Smooth muscle cell (in vitro differentiated cells): ENCODE measurements at regions not wholly inside any gene's neighbourhood (a gene's known extent, or its start where the extent isn't known, plus 50 kb on each side); places are given as distances from the start of the nearest gene placed in this dataset.

ENCODE experiments used
- DNase-seq: peaks from one replicate; lab custom pipeline; 2025; ENCODE audit not compliant: unreplicated experiment; lab: John Stamatoyannopoulos, UW
- H2AFZ ChIP-seq: fragments of 200-600 bp; sonication (generic); 2 replicates; pipeline ENCODE4 v1.6.0; 2016; ENCODE audit warnings: antibody characterized with exemption, low read depth, mild to moderate bottlenecking
- H3F3A ChIP-seq: fragments of 200-600 bp; sonication (generic); 2 replicates; pipeline ENCODE4 v1.6.0; 2017; ENCODE audit warnings: antibody characterized with exemption, low read depth
- H3K27ac ChIP-seq: fragments of 200-600 bp; sonication (generic); 2 replicates; pipeline ENCODE4 v1.5.1; 2016; ENCODE audit warnings: low read depth, mild to moderate bottlenecking
- H3K27me3 ChIP-seq: fragments of 200-600 bp; sonication (generic); 2 replicates; pipeline ENCODE4 v1.6.1; 2016; ENCODE audit warnings: low read depth, mild to moderate bottlenecking
- H3K36me3 ChIP-seq: fragments of 200-600 bp; sonication (generic); 2 replicates; pipeline ENCODE4 v1.5.1; 2016; ENCODE audit warnings: low read depth
- H3K4me1 ChIP-seq: fragments of 200-600 bp; sonication (generic); 2 replicates; pipeline ENCODE4 v1.5.1; 2016; ENCODE audit warnings: low read depth
- H3K4me2 ChIP-seq: fragments of 200-600 bp; sonication (generic); 2 replicates; pipeline ENCODE4 v1.6.0; 2016; ENCODE audit warnings: mild to moderate bottlenecking
- H3K4me3 ChIP-seq: fragments of 200-600 bp; sonication (generic); 2 replicates; pipeline ENCODE4 v1.5.1; 2016; ENCODE audit warnings: mild to moderate bottlenecking
- H3K79me2 ChIP-seq: fragments of 200-600 bp; sonication (generic); 2 replicates; pipeline ENCODE4 v1.6.0; 2016; ENCODE audit warnings: low read depth, mild to moderate bottlenecking
- H3K9ac ChIP-seq: fragments of 200-600 bp; sonication (generic); 2 replicates; pipeline ENCODE4 v1.6.0; 2016; ENCODE audit warnings: low read depth
- H3K9me3 ChIP-seq: fragments of 200-600 bp; sonication (generic); replicated peaks from 2 replicates; pipeline ENCODE4 v1.5.1; 2016; ENCODE audit warnings: low read depth
- H4K20me1 ChIP-seq: fragments of 200-600 bp; sonication (generic); 2 replicates; pipeline ENCODE4 v1.6.0; 2016; ENCODE audit warnings: low read depth
- WGBS: methylation state at CpG from one replicate; pipeline ENCODE4 v1.1.7; 2016; ENCODE audit warnings: low lambda C conversion rate; 5-methylcytosine and 5-hydroxymethylcytosine counted together
- TF ChIP-seq, protein P1 (sequence below): fragments of 200-600 bp; sonication (generic); IDR thresholded peaks from 2 replicates; pipeline ENCODE4 v1.5.1; 2017; ENCODE audit warnings: borderline replicate concordance, mild to moderate bottlenecking, antibody characterized with exemption; ENCODE audit not compliant: insufficient read depth, poor library complexity, severe bottlenecking

DNA sequence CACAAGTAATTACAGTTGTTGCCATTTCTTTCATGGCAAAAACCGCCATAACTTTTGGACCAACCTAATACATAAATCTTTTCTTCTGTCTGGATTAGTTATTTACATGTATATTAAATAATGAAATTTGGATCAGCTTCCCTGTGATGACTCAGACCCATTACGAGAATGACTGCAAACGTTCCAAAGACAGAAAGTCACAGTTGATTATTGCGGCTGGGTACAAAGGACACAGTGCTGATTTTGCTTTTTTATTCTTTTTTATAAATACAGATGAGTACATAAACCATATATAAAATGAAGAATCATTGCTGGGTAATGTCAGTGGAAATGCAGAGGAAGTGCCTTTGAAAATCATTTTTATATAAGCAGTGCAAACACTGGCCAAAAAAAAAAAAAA, 126.2 kb downstream of the TWIST2 start:
- TF ChIP-seq, protein P1, sequence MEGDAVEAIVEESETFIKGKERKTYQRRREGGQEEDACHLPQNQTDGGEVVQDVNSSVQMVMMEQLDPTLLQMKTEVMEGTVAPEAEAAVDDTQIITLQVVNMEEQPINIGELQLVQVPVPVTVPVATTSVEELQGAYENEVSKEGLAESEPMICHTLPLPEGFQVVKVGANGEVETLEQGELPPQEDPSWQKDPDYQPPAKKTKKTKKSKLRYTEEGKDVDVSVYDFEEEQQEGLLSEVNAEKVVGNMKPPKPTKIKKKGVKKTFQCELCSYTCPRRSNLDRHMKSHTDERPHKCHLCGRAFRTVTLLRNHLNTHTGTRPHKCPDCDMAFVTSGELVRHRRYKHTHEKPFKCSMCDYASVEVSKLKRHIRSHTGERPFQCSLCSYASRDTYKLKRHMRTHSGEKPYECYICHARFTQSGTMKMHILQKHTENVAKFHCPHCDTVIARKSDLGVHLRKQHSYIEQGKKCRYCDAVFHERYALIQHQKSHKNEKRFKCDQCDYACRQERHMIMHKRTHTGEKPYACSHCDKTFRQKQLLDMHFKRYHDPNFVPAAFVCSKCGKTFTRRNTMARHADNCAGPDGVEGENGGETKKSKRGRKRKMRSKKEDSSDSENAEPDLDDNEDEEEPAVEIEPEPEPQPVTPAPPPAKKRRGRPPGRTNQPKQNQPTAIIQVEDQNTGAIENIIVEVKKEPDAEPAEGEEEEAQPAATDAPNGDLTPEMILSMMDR = no peak
- no peaks in the 10 kb centered on the region for H3K36me3 ChIP-seq
- no peaks in the 10 kb centered on the region for H3K79me2 ChIP-seq
- no peaks in the 10 kb centered on the region for H3K27me3 ChIP-seq
- no peaks in the 10 kb centered on the region for H3F3A ChIP-seq
- no peak overlapping the region for H2AFZ ChIP-seq
- no peaks in the 10 kb centered on the region for H3K4me1 ChIP-seq
- DNase-seq = no peak
- WGBS = 78% methylated on average over 4 of the region's 4 CpGs
- H3K9me3 ChIP-seq = no peaks in the 10 kb centered on the region
- H3K9ac ChIP-seq = no peak overlapping the region
- H3K4me3 ChIP-seq = no peak overlapping the region
- no peak overlapping the region for H3K27ac ChIP-seq
- no peak overlapping the region for H3K4me2 ChIP-seq
- H4K20me1 ChIP-seq = no peaks in the 10 kb centered on the region

DNA sequence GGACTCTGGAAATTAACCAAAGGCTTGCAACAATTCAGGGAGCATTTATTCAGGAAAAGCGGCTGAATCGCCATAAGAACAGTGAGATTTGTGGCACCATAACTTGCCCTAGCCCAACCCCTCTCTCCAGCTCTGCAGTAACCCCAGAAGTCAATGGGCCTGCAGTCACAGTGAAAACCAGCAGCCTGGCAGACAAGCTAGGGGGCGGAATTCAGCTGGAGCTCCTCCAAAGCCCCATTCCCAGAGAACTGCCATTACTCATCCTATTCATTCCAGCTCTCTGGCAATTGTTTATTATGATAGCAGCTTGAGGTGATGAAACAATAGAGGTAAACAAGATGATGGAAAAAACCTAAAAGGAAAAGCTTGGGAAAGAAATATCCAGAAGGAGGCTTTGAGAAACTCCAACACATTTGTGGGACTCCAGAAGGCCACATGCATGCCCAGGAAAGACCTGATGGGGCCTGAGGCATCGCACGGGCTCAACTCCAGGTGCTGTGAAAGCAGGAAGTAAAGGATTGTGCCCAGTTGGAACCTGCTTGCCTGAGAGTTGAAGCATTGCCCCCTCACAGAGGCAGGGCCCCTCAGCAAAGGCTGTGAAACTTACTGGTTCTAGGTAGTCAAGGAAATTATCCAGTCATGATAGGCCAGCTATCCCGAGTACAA, 126.7 kb downstream of the TWIST2 start:
- Histone ChIP-seq H2AFZ (no peak overlapping the region), H3K27me3 (no peaks in the 10 kb centered on the region), H3F3A (no peaks in the 10 kb centered on the region), H3K4me2 (no peak overlapping the region), H3K27ac (no peak overlapping the region), H3K4me3 (no peak overlapping the region), H4K20me1 (no peaks in the 10 kb centered on the region), H3K9ac (no peak overlapping the region), H3K9me3 (no peaks in the 10 kb centered on the region), H3K79me2 (no peaks in the 10 kb centered on the region), H3K36me3 (no peaks in the 10 kb centered on the region), H3K4me1 (no peaks in the 10 kb centered on the region)
- no peak for DNase-seq
- TF ChIP-seq, protein P1 = no peak
- 89% methylated on average over 6 of the region's 6 CpGs for WGBS

DNA sequence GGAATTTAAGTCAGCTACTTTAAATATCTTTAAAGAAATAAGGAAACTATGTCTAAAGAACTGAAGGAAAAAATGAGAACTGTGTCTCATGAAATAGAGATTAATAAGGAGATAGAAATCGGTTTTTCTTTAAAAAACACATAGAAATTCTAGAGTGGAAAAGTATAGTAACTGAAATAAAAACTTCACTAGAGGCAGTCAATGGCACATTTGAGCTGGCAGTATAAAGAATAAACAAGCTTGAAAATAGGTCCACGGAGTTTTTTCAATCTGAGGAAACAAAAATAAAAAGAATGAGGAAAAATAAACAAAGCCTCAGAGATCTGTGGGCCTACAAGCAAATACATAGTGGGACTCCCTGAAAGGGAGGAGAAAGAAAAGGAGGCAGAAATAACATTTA, 127.5 kb downstream of the TWIST2 start:
- DNase-seq = no peak
- TF ChIP-seq, protein P1 = no peak
- Histone ChIP-seq H4K20me1 (no peaks in the 10 kb centered on the region), H3K27me3 (no peaks in the 10 kb centered on the region), H3F3A (no peaks in the 10 kb centered on the region), H3K36me3 (no peaks in the 10 kb centered on the region), H3K4me3 (no peak overlapping the region), H3K27ac (no peak overlapping the region), H3K9me3 (no peaks in the 10 kb centered on the region), H3K4me2 (no peak overlapping the region), H3K9ac (no peak overlapping the region), H2AFZ (no peak overlapping the region), H3K79me2 (no peaks in the 10 kb centered on the region), H3K4me1 (no peaks in the 10 kb centered on the region)
- WGBS = 81% methylated on average over 2 of the region's 2 CpGs

DNA sequence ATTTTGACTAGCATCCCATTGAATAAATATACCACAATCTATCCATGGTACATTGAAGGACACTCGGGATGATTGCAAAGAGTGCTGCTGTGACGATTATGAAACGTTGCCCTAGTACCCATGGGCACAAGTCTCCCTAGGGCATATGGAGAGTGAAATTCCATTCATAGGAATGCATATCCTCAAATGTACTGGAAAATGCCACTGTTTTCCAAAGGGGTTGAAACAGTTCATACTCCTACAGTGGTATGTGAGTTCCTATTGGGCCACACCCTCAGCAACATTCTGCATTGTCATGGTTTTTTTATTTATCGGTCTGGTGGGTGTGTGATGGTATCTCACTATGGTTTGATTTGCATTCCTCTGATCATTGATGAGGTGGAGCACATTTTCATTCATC, 130.6 kb downstream of the TWIST2 start:
- Histone ChIP-seq H2AFZ (no peak overlapping the region), H3K9ac (no peak overlapping the region), H3K27me3 (no peaks in the 10 kb centered on the region), H3K4me2 (no peak overlapping the region), H3K4me1 (no peaks in the 10 kb centered on the region), H4K20me1 (no peaks in the 10 kb centered on the region), H3K27ac (no peak overlapping the region), H3K4me3 (no peak overlapping the region), H3K36me3 (no peaks in the 10 kb centered on the region), H3F3A (no peaks in the 10 kb centered on the region), H3K9me3 (no peaks in the 10 kb centered on the region), H3K79me2 (no peaks in the 10 kb centered on the region)
- 94% methylated on average over 4 of the region's 4 CpGs for WGBS
- DNase-seq = no peak
- TF ChIP-seq, protein P1 = no peak
